DOHH2 (cell line): ENCODE measurements at regions not wholly inside any gene's neighbourhood (a gene's known extent, or its start where the extent isn't known, plus 50 kb on each side); places are given as distances from the start of the nearest gene placed in this dataset.

Source experiments
- EZH2phosphoT487 ChIP-seq: fragments of 200-600 bp; sonication (generic); IDR thresholded peaks from 2 replicates; pipeline ENCODE4 v1.6.1; 2017; ENCODE audit warnings: borderline replicate concordance, mild to moderate bottlenecking, antibody characterized with exemption, low read length, moderate library complexity, mixed read lengths
- TF ChIP-seq, protein P1 (sequence below): fragments of 200-600 bp; sonication (generic); IDR thresholded peaks from one replicate; pipeline ENCODE4 v1.5.1; 2014; ENCODE audit warnings: antibody characterized with exemption, mild to moderate bottlenecking, low read depth, low read length; ENCODE audit not compliant: poor library complexity, severe bottlenecking

DNA sequence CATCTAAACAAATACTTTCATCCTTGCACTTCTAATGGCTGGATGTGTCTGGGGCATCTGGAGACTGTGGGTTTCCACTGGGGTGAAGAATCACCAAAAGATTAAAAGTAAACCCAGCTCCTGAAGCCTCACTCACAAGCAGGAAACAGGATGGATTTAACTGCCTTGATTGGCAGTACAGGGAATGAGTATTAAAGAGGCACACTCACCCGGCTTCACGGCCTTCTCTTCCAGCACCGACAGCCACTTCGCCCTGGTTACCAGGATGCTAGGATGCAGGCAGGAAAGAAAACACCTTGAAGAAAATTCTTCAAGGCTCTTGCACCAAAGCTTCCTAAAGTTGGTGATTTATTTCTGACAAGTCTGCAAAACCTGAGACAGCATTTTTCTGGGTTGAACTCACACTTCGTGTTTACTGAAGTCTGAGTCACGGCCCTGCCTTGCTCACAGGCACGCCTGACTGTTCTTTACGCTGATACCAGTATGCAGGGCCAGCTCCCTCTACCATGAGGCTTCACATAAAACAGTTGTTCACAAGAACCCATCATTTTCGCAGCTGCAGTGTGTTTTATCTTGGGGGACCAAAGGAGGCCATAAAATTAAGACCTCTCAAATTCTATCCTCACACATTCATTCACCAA is 56.5 kb upstream of the ZNF354A start:
- TF ChIP-seq, protein P1, sequence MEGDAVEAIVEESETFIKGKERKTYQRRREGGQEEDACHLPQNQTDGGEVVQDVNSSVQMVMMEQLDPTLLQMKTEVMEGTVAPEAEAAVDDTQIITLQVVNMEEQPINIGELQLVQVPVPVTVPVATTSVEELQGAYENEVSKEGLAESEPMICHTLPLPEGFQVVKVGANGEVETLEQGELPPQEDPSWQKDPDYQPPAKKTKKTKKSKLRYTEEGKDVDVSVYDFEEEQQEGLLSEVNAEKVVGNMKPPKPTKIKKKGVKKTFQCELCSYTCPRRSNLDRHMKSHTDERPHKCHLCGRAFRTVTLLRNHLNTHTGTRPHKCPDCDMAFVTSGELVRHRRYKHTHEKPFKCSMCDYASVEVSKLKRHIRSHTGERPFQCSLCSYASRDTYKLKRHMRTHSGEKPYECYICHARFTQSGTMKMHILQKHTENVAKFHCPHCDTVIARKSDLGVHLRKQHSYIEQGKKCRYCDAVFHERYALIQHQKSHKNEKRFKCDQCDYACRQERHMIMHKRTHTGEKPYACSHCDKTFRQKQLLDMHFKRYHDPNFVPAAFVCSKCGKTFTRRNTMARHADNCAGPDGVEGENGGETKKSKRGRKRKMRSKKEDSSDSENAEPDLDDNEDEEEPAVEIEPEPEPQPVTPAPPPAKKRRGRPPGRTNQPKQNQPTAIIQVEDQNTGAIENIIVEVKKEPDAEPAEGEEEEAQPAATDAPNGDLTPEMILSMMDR: no peak
- TF ChIP-seq EZH2phosphoT487: no peak
